HFFc6 (cell line): ENCODE measurements at regions not wholly inside any gene's neighbourhood (a gene's known extent, or its start where the extent isn't known, plus 50 kb on each side); places are given as distances from the start of the nearest gene placed in this dataset.

Source experiments
- DNase-seq: peaks from one replicate; pipeline ENCODE4 v3.0.0-alpha.2; 2018
- H3K27ac Mint-ChIP-seq: 2 replicates; pipeline ENCODE4 v1.8.0; 2020; ENCODE audit warnings: mild to moderate bottlenecking, mixed read lengths
- H3K27me3 Mint-ChIP-seq: 2 replicates; pipeline ENCODE4 v1.8.0; 2021; ENCODE audit warnings: mild to moderate bottlenecking, moderate library complexity, mixed read lengths; ENCODE audit not compliant: insufficient read depth
- H3K36me3 Mint-ChIP-seq: 2 replicates; pipeline ENCODE4 v1.8.0; 2021; ENCODE audit warnings: low read depth, mixed read lengths
- H3K4me1 Mint-ChIP-seq: 2 replicates; pipeline ENCODE4 v1.8.0; 2020; ENCODE audit warnings: low read depth, mixed read lengths
- H3K4me3 Mint-ChIP-seq: 2 replicates; pipeline ENCODE4 v1.8.0; 2020; ENCODE audit warnings: mild to moderate bottlenecking, moderate library complexity, mixed read lengths
- H3K9me3 Mint-ChIP-seq: 2 replicates; pipeline ENCODE4 v1.8.0; 2020; ENCODE audit warnings: mild to moderate bottlenecking, mixed read lengths
- TF ChIP-seq, protein P1 (sequence below): fragments of 200-600 bp; sonication (generic); IDR thresholded peaks from 2 replicates; pipeline ENCODE4 v1.5.0; 2021; ENCODE audit warnings: antibody characterized with exemption, mild to moderate bottlenecking

DNA sequence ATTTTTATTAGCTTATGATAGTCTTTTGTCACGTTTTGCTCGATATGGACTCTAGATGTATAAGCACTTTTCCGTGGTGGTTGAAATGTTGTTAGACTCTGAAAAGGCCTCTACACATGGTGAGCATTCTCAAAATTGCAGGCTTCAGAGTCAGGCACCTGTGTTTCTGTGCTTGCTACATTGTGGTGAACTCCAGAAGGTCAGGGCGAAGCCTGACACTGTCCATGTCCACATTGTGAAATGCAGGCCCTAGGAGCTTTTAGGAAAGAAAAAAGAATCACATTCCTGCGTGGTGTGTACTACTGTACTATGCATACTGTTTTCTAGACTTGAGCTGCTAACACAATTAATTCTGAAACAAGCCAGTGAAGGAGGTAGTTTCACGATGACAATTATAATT, 86.3 kb downstream of the HS3ST1 start:
- no peaks in the 10 kb centered on the region; the same call in 1 of the 2 replicates for H3K36me3 Mint-ChIP-seq
- peaks cover 63% of the 10 kb centered on the region for H3K9me3 Mint-ChIP-seq
- no peak overlapping the region for H3K27ac Mint-ChIP-seq
- no peak for DNase-seq
- TF ChIP-seq, protein P1, sequence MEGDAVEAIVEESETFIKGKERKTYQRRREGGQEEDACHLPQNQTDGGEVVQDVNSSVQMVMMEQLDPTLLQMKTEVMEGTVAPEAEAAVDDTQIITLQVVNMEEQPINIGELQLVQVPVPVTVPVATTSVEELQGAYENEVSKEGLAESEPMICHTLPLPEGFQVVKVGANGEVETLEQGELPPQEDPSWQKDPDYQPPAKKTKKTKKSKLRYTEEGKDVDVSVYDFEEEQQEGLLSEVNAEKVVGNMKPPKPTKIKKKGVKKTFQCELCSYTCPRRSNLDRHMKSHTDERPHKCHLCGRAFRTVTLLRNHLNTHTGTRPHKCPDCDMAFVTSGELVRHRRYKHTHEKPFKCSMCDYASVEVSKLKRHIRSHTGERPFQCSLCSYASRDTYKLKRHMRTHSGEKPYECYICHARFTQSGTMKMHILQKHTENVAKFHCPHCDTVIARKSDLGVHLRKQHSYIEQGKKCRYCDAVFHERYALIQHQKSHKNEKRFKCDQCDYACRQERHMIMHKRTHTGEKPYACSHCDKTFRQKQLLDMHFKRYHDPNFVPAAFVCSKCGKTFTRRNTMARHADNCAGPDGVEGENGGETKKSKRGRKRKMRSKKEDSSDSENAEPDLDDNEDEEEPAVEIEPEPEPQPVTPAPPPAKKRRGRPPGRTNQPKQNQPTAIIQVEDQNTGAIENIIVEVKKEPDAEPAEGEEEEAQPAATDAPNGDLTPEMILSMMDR, result no peak
- H3K4me1 Mint-ChIP-seq, result no peaks in the 10 kb centered on the region
- no peaks in the 10 kb centered on the region for H3K27me3 Mint-ChIP-seq
- H3K4me3 Mint-ChIP-seq, result no peak overlapping the region

DNA sequence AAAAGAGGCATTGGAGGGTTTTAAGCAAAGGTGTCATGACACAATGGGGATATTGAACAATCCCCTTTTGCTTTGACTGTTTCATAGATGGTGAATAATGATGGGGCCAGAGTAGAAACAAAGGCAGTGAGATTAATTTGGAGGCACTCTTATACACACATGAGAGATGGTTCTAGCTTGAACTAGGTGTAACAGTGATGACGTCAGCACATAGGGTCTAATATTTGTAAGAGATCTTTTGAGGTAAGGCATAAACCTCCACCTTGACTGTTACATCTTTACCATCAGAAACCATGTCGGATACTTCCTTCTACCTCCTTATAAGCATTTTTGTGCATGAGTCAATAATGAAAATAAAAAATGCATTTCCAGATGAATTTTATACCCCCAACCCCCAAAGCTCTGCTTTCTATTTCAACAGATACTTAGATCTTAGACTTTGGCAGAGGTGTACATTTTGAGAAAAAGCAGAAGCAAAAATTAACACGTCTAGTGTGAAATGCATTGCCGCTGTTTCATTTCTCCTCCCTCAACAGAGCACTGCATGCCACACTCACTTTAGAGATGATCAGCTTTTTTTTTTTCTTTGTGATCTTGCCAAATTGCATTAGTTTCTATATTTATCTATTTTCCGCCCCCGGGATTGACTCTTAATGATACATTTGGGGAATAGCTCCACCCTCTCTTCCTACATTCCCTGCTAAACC, 87.2 kb downstream of the HS3ST1 start:
- Mint-ChIP-seq H3K4me1 (no peaks in the 10 kb centered on the region), H3K9me3 (peaks cover 70% of the 10 kb centered on the region), H3K36me3 (no peaks in the 10 kb centered on the region; the same call in 1 of the 2 replicates), H3K27me3 (no peaks in the 10 kb centered on the region), H3K27ac (no peak overlapping the region), H3K4me3 (no peak overlapping the region)
- no peak for DNase-seq
- TF ChIP-seq, protein P1, result no peak

DNA sequence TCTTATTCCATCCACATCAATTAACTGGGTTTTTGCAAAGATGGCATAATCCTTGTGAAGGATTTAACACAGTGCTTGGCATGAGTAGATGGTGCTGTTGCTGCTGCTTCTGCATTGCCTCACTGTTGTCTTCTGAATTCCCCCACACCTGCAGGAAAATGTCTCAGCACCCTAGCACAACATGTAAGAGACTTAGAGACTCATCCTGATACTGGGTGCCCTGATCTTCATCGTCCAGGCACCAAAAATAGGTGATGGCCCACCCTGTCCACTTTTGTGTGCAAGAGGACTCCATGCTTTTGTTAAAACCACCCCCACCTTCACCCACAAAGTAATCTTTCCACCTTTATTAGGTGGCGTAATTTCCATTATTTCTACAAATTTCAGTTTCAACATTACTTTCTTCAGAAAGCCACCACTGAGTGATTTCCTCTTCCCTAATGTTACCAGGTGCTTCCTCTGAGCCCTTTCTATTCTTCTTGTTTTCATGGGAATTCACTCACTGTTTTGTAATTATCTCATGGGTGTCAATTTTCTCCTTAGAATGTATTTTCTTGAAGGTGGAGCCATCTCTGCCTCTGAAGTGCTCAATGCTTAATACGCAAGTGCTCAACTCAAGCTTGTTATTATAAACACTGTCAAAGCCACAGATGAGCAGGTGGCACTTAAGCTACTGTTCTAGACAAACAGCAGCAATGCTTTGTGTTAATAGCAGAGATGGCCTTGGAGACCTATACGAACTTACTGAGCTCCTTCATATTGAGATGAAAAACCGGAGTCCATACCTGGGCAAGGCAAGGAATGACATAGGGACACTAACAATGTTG, 89.5 kb downstream of the HS3ST1 start:
- Mint-ChIP-seq H3K9me3 (peaks cover 61% of the 10 kb centered on the region), H3K4me1 (no peaks in the 10 kb centered on the region), H3K4me3 (no peak overlapping the region), H3K36me3 (no peaks in the 10 kb centered on the region; the same call in 1 of the 2 replicates), H3K27me3 (no peaks in the 10 kb centered on the region), H3K27ac (no peak overlapping the region)
- DNase-seq, result no peak
- TF ChIP-seq, protein P1, result no peak

DNA sequence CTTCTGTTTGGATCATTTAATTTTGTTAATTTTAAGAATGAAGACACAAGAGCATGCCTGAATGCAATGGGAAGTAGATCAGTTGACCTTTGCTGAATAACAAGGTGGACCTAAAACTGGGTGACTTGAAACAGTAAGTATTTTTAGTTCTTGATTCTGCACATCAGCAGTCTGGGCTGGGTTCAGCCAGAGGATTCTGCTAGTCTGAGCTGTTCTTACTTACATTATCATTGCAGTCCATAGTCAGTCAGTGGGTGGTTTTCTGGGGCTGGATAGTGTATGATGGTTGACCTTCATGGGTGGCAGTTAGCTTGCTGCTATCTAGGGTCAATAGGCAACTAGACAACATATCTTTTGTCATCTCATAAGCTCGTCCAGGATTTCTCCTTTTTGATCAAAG, 91.4 kb downstream of the HS3ST1 start:
- Mint-ChIP-seq H3K4me1 (no peaks in the 10 kb centered on the region), H3K36me3 (no peaks in the 10 kb centered on the region; the same call in 1 of the 2 replicates), H3K9me3 (peaks cover 54% of the 10 kb centered on the region), H3K27ac (no peak overlapping the region), H3K27me3 (no peaks in the 10 kb centered on the region), H3K4me3 (no peak overlapping the region)
- DNase-seq, result no peak
- TF ChIP-seq, protein P1, result no peak

DNA sequence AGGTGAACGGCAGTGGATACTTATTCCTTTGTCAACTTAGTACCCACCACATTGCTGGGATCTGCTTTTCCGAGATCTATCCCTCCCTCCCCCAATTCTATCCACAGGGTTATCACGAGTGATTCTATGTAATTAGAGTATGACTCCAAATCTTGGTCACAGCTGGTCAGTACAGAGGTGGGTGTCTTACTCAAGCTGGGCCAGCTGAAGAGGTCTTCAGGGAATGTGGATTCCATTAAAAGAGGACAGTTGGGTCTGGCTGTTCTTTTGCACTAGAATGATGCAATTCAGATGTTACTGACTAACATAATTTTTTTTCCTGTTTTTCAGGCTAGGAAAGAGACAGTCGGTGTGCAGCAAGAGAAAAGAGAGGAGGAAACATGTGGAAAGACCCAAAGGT, 92.3 kb downstream of the HS3ST1 start:
- no peak overlapping the region for H3K4me3 Mint-ChIP-seq
- no peaks in the 10 kb centered on the region for H3K4me1 Mint-ChIP-seq
- H3K36me3 Mint-ChIP-seq, result no peaks in the 10 kb centered on the region; the same call in 1 of the 2 replicates
- peaks cover 52% of the 10 kb centered on the region for H3K9me3 Mint-ChIP-seq
- DNase-seq, result no peak
- TF ChIP-seq, protein P1, result no peak
- no peak overlapping the region for H3K27ac Mint-ChIP-seq
- H3K27me3 Mint-ChIP-seq, result no peaks in the 10 kb centered on the region
